ENCODE measurements at regions not wholly inside any gene's neighbourhood (a gene's known extent, or its start where the extent isn't known, plus 50 kb on each side); places are given as distances from the start of the nearest gene placed in this dataset.
A peak's percentile ranks its signal among the peaks of the same experiment; 100 is the strongest.

GRCh38 chr9:14432666-14433350 lies 118.9 kb upstream of the NFIB start:
- TF ChIP-seq FOXP2 (optimal IDR thresholded peaks at IDR 0.05; ENCODE audit: borderline replicate concordance, extremely low read depth, extremely low read length, insufficient read depth) (no peak), TAF1 (IDR thresholded peaks at IDR 0.05; ENCODE audit: borderline replicate concordance, insufficient read depth, low read length) (no peak), POLR2AphosphoS5 (IDR thresholded peaks at IDR 0.05; ENCODE audit: low read depth, low read length) (no peak), SIN3A (IDR thresholded peaks at IDR 0.05; ENCODE audit: borderline replicate concordance, insufficient read depth, low read length) (no peak), REST (IDR thresholded peaks at IDR 0.05; ENCODE audit: insufficient read depth in 1 of 2, low read depth in 2 of 2, low read length in 2 of 2) (no peak)

- TF ChIP-seq TAF1 (IDR thresholded peaks at IDR 0.05; ENCODE audit: borderline replicate concordance, insufficient read depth, low read length) (no peak), REST (IDR thresholded peaks at IDR 0.05; ENCODE audit: insufficient read depth in 1 of 2, low read depth in 2 of 2, low read length in 2 of 2) (no peak), POLR2AphosphoS5 (IDR thresholded peaks at IDR 0.05; ENCODE audit: low read depth, low read length) (no peak), FOXP2 (optimal IDR thresholded peaks at IDR 0.05; ENCODE audit: borderline replicate concordance, extremely low read depth, extremely low read length, insufficient read depth) (no peak), SIN3A (IDR thresholded peaks at IDR 0.05; ENCODE audit: borderline replicate concordance, insufficient read depth, low read length) (no peak)
These were observed 114.9 kb upstream of the NFIB start for GRCh38 chr9:14428781-14429230.

- TF ChIP-seq FOXP2 (optimal IDR thresholded peaks at IDR 0.05; ENCODE audit: borderline replicate concordance, extremely low read depth, extremely low read length, insufficient read depth) (no peak), REST (IDR thresholded peaks at IDR 0.05; ENCODE audit: insufficient read depth in 1 of 2, low read depth in 2 of 2, low read length in 2 of 2) (0 out of 4 replicates have a peak, but pooled peaks of 1 of the 2 experiments have one; percentile 22)
These were observed 113.5 kb upstream of the NFIB start for GRCh38 chr9:14427419-14427818.

GRCh38 chr9:14424983-14425382 lies 111.0 kb upstream of the NFIB start:
- no peak for TF ChIP-seq FOXP2 (optimal IDR thresholded peaks at IDR 0.05; ENCODE audit: borderline replicate concordance, extremely low read depth, extremely low read length, insufficient read depth)
- TF ChIP-seq REST (IDR thresholded peaks at IDR 0.05; ENCODE audit: insufficient read depth in 1 of 2, low read depth in 2 of 2, low read length in 2 of 2) = no peak
- TF ChIP-seq TAF1 (IDR thresholded peaks at IDR 0.05; ENCODE audit: borderline replicate concordance, insufficient read depth, low read length) = no peak
- TF ChIP-seq SIN3A (IDR thresholded peaks at IDR 0.05; ENCODE audit: borderline replicate concordance, insufficient read depth, low read length) = no peak
- TF ChIP-seq POLR2AphosphoS5 (IDR thresholded peaks at IDR 0.05; ENCODE audit: low read depth, low read length) = no peak

GRCh38 chr9:14424289-14424688 lies 110.3 kb upstream of the NFIB start:
- no peak for TF ChIP-seq TAF1 (IDR thresholded peaks at IDR 0.05; ENCODE audit: borderline replicate concordance, insufficient read depth, low read length)
- no peak for TF ChIP-seq POLR2AphosphoS5 (IDR thresholded peaks at IDR 0.05; ENCODE audit: low read depth, low read length)
- no peak for TF ChIP-seq FOXP2 (optimal IDR thresholded peaks at IDR 0.05; ENCODE audit: borderline replicate concordance, extremely low read depth, extremely low read length, insufficient read depth)
- TF ChIP-seq REST (IDR thresholded peaks at IDR 0.05; ENCODE audit: insufficient read depth in 1 of 2, low read depth in 2 of 2, low read length in 2 of 2) = no peak
- TF ChIP-seq SIN3A (IDR thresholded peaks at IDR 0.05; ENCODE audit: borderline replicate concordance, insufficient read depth, low read length) = no peak
